Smooth muscle cell (in vitro differentiated cells): ENCODE measurements at regions not wholly inside any gene's neighbourhood (a gene's known extent, or its start where the extent isn't known, plus 50 kb on each side); places are given as distances from the start of the nearest gene placed in this dataset.

Experiments used
- DNase-seq: peaks from one replicate; lab custom pipeline; 2025; ENCODE audit not compliant: unreplicated experiment; lab: John Stamatoyannopoulos, UW
- H2AFZ ChIP-seq: fragments of 200-600 bp; sonication (generic); 2 replicates; pipeline ENCODE4 v1.6.0; 2016; ENCODE audit warnings: antibody characterized with exemption, low read depth, mild to moderate bottlenecking
- H3F3A ChIP-seq: fragments of 200-600 bp; sonication (generic); 2 replicates; pipeline ENCODE4 v1.6.0; 2017; ENCODE audit warnings: antibody characterized with exemption, low read depth
- H3K27ac ChIP-seq: fragments of 200-600 bp; sonication (generic); 2 replicates; pipeline ENCODE4 v1.5.1; 2016; ENCODE audit warnings: low read depth, mild to moderate bottlenecking
- H3K27me3 ChIP-seq: fragments of 200-600 bp; sonication (generic); 2 replicates; pipeline ENCODE4 v1.6.1; 2016; ENCODE audit warnings: low read depth, mild to moderate bottlenecking
- H3K36me3 ChIP-seq: fragments of 200-600 bp; sonication (generic); 2 replicates; pipeline ENCODE4 v1.5.1; 2016; ENCODE audit warnings: low read depth
- H3K4me1 ChIP-seq: fragments of 200-600 bp; sonication (generic); 2 replicates; pipeline ENCODE4 v1.5.1; 2016; ENCODE audit warnings: low read depth
- H3K4me2 ChIP-seq: fragments of 200-600 bp; sonication (generic); 2 replicates; pipeline ENCODE4 v1.6.0; 2016; ENCODE audit warnings: mild to moderate bottlenecking
- H3K4me3 ChIP-seq: fragments of 200-600 bp; sonication (generic); 2 replicates; pipeline ENCODE4 v1.5.1; 2016; ENCODE audit warnings: mild to moderate bottlenecking
- H3K79me2 ChIP-seq: fragments of 200-600 bp; sonication (generic); 2 replicates; pipeline ENCODE4 v1.6.0; 2016; ENCODE audit warnings: low read depth, mild to moderate bottlenecking
- H3K9ac ChIP-seq: fragments of 200-600 bp; sonication (generic); 2 replicates; pipeline ENCODE4 v1.6.0; 2016; ENCODE audit warnings: low read depth
- H3K9me3 ChIP-seq: fragments of 200-600 bp; sonication (generic); replicated peaks from 2 replicates; pipeline ENCODE4 v1.5.1; 2016; ENCODE audit warnings: low read depth
- H4K20me1 ChIP-seq: fragments of 200-600 bp; sonication (generic); 2 replicates; pipeline ENCODE4 v1.6.0; 2016; ENCODE audit warnings: low read depth
- WGBS: methylation state at CpG from one replicate; pipeline ENCODE4 v1.1.7; 2016; ENCODE audit warnings: low lambda C conversion rate; 5-methylcytosine and 5-hydroxymethylcytosine counted together
- TF ChIP-seq, protein P1 (sequence below): fragments of 200-600 bp; sonication (generic); IDR thresholded peaks from 2 replicates; pipeline ENCODE4 v1.5.1; 2017; ENCODE audit warnings: borderline replicate concordance, mild to moderate bottlenecking, antibody characterized with exemption; ENCODE audit not compliant: insufficient read depth, poor library complexity, severe bottlenecking

DNA sequence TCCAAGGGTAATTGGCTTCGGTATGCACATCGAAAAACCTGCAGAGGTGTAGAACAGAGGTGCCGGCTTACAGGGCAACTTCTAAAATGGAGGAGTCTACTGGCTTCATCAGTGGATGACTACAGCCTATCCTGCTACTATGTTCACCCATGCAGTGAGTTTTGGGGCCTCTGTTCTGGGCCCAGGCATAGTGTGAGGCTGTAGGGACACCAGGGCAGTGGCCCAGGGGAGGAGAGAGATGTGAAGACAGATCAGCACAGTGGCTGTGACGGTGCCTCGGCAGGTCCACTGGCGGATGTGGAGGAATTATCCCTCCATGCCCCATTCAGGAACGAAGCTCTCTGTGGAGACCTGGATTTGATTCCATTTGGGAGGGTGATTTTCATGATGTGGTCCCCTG lies 235.3 kb upstream of the MKI67 start:
- Histone ChIP-seq H3K4me1 (no peaks in the 10 kb centered on the region), H3K9me3 (no peaks in the 10 kb centered on the region), H3K36me3 (no peaks in the 10 kb centered on the region), H3K27me3 (peaks cover 5% of the 10 kb centered on the region), H3K79me2 (no peaks in the 10 kb centered on the region), H3F3A (no peaks in the 10 kb centered on the region), H3K9ac (no peak overlapping the region), H4K20me1 (no peaks in the 10 kb centered on the region), H3K4me2 (no peak overlapping the region), H3K4me3 (no peak overlapping the region), H3K27ac (no peak overlapping the region), H2AFZ (no peak overlapping the region)
- 92% methylated on average over 7 of the region's 7 CpGs for WGBS
- TF ChIP-seq, protein P1, sequence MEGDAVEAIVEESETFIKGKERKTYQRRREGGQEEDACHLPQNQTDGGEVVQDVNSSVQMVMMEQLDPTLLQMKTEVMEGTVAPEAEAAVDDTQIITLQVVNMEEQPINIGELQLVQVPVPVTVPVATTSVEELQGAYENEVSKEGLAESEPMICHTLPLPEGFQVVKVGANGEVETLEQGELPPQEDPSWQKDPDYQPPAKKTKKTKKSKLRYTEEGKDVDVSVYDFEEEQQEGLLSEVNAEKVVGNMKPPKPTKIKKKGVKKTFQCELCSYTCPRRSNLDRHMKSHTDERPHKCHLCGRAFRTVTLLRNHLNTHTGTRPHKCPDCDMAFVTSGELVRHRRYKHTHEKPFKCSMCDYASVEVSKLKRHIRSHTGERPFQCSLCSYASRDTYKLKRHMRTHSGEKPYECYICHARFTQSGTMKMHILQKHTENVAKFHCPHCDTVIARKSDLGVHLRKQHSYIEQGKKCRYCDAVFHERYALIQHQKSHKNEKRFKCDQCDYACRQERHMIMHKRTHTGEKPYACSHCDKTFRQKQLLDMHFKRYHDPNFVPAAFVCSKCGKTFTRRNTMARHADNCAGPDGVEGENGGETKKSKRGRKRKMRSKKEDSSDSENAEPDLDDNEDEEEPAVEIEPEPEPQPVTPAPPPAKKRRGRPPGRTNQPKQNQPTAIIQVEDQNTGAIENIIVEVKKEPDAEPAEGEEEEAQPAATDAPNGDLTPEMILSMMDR: no peak
- no peak for DNase-seq

DNA sequence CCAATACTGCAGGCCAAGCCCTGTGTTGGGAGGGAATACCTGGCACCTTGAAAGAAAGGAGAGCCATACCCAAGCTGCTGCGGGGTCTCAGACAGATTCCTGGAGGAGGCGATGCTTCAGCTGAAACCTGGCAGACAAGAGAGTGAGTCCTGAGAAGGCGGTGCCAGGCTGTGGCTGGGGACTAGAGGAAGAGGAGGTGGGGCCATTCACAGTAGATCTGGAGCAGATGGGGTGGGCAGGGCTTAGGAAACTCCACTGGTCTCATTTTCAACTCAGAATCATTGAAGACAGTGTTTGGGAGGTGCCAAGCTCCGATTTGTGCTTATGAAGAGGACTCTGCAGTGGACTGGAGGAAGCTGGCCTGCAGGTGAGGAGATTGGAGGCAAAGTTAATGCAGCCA lies 236.3 kb upstream of the MKI67 start:
- Histone ChIP-seq H3K4me3 (no peak overlapping the region), H3K4me2 (no peak overlapping the region), H3K27me3 (peaks cover 5% of the 10 kb centered on the region), H3F3A (no peaks in the 10 kb centered on the region), H3K79me2 (no peaks in the 10 kb centered on the region), H3K9ac (no peak overlapping the region), H3K4me1 (no peaks in the 10 kb centered on the region), H4K20me1 (no peaks in the 10 kb centered on the region), H3K27ac (no peak overlapping the region), H2AFZ (no peak overlapping the region), H3K36me3 (no peaks in the 10 kb centered on the region), H3K9me3 (no peaks in the 10 kb centered on the region)
- DNase-seq: no peak
- 87% methylated on average over 4 of the region's 4 CpGs for WGBS
- TF ChIP-seq, protein P1: no peak

DNA sequence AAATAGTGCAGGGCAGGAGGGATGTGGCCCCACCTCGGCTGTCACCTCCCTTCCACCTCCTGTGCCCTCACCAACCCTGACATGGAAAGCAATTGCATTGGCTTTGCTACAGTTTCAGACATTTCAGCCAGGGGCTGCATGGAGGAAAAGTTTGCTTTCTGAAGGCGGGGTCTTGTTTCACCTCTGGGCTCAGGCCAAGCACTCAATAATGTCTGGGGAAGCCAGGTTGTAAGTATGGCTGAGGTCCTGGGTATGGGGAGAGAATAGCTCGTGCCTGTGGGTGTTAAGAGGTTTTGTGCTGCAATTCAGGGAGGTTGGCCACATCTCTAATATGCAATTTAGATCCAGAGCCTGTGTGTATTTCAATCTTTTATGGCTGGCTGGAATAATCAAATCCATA lies 238.4 kb upstream of the MKI67 start:
- Histone ChIP-seq H3K27ac (no peak overlapping the region), H3K9ac (no peak overlapping the region), H3K4me3 (no peak overlapping the region), H4K20me1 (no peaks in the 10 kb centered on the region), H3K4me1 (no peaks in the 10 kb centered on the region), H2AFZ (no peak overlapping the region), H3K9me3 (no peaks in the 10 kb centered on the region), H3F3A (no peaks in the 10 kb centered on the region), H3K27me3 (peaks cover 5% of the 10 kb centered on the region), H3K4me2 (no peak overlapping the region), H3K36me3 (no peaks in the 10 kb centered on the region), H3K79me2 (no peaks in the 10 kb centered on the region)
- TF ChIP-seq, protein P1: no peak
- DNase-seq: no peak
- 60% methylated on average over 3 of the region's 3 CpGs for WGBS

GRCh38 chr10:128365156-128365725 lies 239.0 kb upstream of the MKI67 start:
- WGBS: 90% methylated on average over 17 of the region's 17 CpGs

More at GRCh38 chr10:128365156-128365725, 239.0 kb upstream of the MKI67 start:
- no peak overlapping the region for H3K4me3 ChIP-seq
- H3K27me3 ChIP-seq: peaks cover 5% of the 10 kb centered on the region
- H3K4me1 ChIP-seq: no peaks in the 10 kb centered on the region
- no peaks in the 10 kb centered on the region for H3K9me3 ChIP-seq
- H3K4me2 ChIP-seq: no peak overlapping the region
- H3K9ac ChIP-seq: no peak overlapping the region
- no peaks in the 10 kb centered on the region for H4K20me1 ChIP-seq
- TF ChIP-seq, protein P1: no peak
- no peak for DNase-seq
- H2AFZ ChIP-seq: no peak overlapping the region
- no peaks in the 10 kb centered on the region for H3F3A ChIP-seq
- no peaks in the 10 kb centered on the region for H3K79me2 ChIP-seq
- H3K36me3 ChIP-seq: no peaks in the 10 kb centered on the region
- no peak overlapping the region for H3K27ac ChIP-seq
